Stimulated activated naive B cell treated with anti-CD40 and anti-IgM and Interleukin-4, amounts not matched to agents 10 μg/mL and 1 μg/mL and 100 μg/mL, for 72 hours (primary cell): ENCODE measurements at regions not wholly inside any gene's neighbourhood (a gene's known extent, or its start where the extent isn't known, plus 50 kb on each side); places are given as distances from the start of the nearest gene placed in this dataset.

Experiments used
- ATAC-seq, 2 donors: fragments of 150-1000 bp; cut with Tn5 transposase; replicated peaks; 2 replicates each; pipeline ENCODE4 v1.10.0; 2021; ENCODE audit warnings: moderate library complexity in 1 of 2
- DNase-seq: peaks from one replicate; pipeline ENCODE4 v3.0.0; 2021
- H3K27ac Mint-ChIP-seq: one replicate; pipeline ENCODE4 v1.8.0; 2022; ENCODE audit warnings: mild to moderate bottlenecking, mixed read lengths
- H3K27me3 Mint-ChIP-seq, 2 donors: one replicate each; pipeline ENCODE4 v1.8.0; 2022; ENCODE audit warnings: mixed read lengths in 2 of 2
- H3K36me3 Mint-ChIP-seq, 2 donors: one replicate each; pipeline ENCODE4 v1.8.0; 2022; ENCODE audit warnings: mixed read lengths in 2 of 2, mild to moderate bottlenecking in 1 of 2
- H3K4me1 Mint-ChIP-seq, 2 donors: one replicate each; pipeline ENCODE4 v1.8.0; 2022; ENCODE audit warnings: mixed read lengths in 2 of 2, mild to moderate bottlenecking in 1 of 2
- H3K4me3 Mint-ChIP-seq, 2 donors: one replicate each; pipeline ENCODE4 v1.8.0; 2022; ENCODE audit warnings: mild to moderate bottlenecking in 2 of 2, mixed read lengths in 2 of 2, moderate library complexity in 1 of 2
- H3K9me3 Mint-ChIP-seq, 2 donors: one replicate each; pipeline ENCODE4 v1.8.0; 2022; ENCODE audit warnings: mixed read lengths in 2 of 2, mild to moderate bottlenecking in 1 of 2

- H3K4me3 Mint-ChIP-seq = no peak overlapping the region
- DNase-seq (no peak), ATAC-seq (no peak)
- no peaks in the 10 kb centered on the region for H3K27me3 Mint-ChIP-seq
- no peaks in the 10 kb centered on the region for H3K36me3 Mint-ChIP-seq
- peaks cover 0 to under 1% of the 10 kb centered on the region in 2 donors for H3K9me3 Mint-ChIP-seq
- H3K27ac Mint-ChIP-seq = no peak overlapping the region
- no peaks in the 10 kb centered on the region for H3K4me1 Mint-ChIP-seq
These were observed 102.6 kb upstream of the TLE4 start for GRCh38 chr9:79469164-79469563.

GRCh38 chr9:79470954-79471353 lies 100.8 kb upstream of the TLE4 start:
- no peak overlapping the region for H3K27ac Mint-ChIP-seq
- H3K27me3 Mint-ChIP-seq = no peaks in the 10 kb centered on the region
- no peak for DNase-seq
- ATAC-seq = no peak
- H3K36me3 Mint-ChIP-seq = no peaks in the 10 kb centered on the region
- no peaks in the 10 kb centered on the region for H3K4me1 Mint-ChIP-seq
- no peak overlapping the region for H3K4me3 Mint-ChIP-seq
- peaks cover 0 to 3% of the 10 kb centered on the region in 2 donors for H3K9me3 Mint-ChIP-seq

GRCh38 chr9:79471580-79472543 lies 99.9 kb upstream of the TLE4 start:
- H3K27ac Mint-ChIP-seq = no peak overlapping the region
- no peaks in the 10 kb centered on the region for H3K4me1 Mint-ChIP-seq
- H3K36me3 Mint-ChIP-seq = no peaks in the 10 kb centered on the region
- DNase-seq (no peak), ATAC-seq (peak in 1 of 2 donors; percentile 56)
- H3K9me3 Mint-ChIP-seq = peaks cover 0 to 3% of the 10 kb centered on the region in 2 donors
- no peak overlapping the region for H3K4me3 Mint-ChIP-seq
- H3K27me3 Mint-ChIP-seq = no peaks in the 10 kb centered on the region

GRCh38 chr9:79473704-79474103 lies 98.1 kb upstream of the TLE4 start:
- Mint-ChIP-seq H3K27ac (no peak overlapping the region), H3K36me3 (no peaks in the 10 kb centered on the region), H3K4me1 (peaks cover 3 to 11% of the 10 kb centered on the region in 2 donors), H3K4me3 (no peak overlapping the region), H3K9me3 (peaks cover 0 to 3% of the 10 kb centered on the region in 2 donors), H3K27me3 (no peaks in the 10 kb centered on the region)
- ATAC-seq = peak; percentile 60
- DNase-seq = no peak

GRCh38 chr9:79477241-79477840 lies 94.4 kb upstream of the TLE4 start:
- ATAC-seq (no peak), DNase-seq (no peak)
- no peak overlapping the region for H3K27ac Mint-ChIP-seq
- no peaks in the 10 kb centered on the region for H3K27me3 Mint-ChIP-seq
- peaks cover 3 to 12% of the 10 kb centered on the region in 2 donors for H3K4me1 Mint-ChIP-seq
- H3K36me3 Mint-ChIP-seq = no peaks in the 10 kb centered on the region
- H3K9me3 Mint-ChIP-seq = peaks cover 0 to 3% of the 10 kb centered on the region in 2 donors
- H3K4me3 Mint-ChIP-seq = no peak overlapping the region

GRCh38 chr9:79477955-79478771 lies 93.6 kb upstream of the TLE4 start:
- Mint-ChIP-seq H3K4me3 (no peak overlapping the region), H3K36me3 (no peaks in the 10 kb centered on the region), H3K9me3 (peaks cover 0 to 3% of the 10 kb centered on the region in 2 donors), H3K27ac (no peak overlapping the region), H3K4me1 (peaks cover 3 to 12% of the 10 kb centered on the region in 2 donors), H3K27me3 (no peaks in the 10 kb centered on the region)
- ATAC-seq = peak; percentile 68
- DNase-seq = peak; percentile 14

GRCh38 chr9:79480639-79481038 lies 91.1 kb upstream of the TLE4 start:
- DNase-seq (no peak), ATAC-seq (no peak)
- Mint-ChIP-seq H3K4me3 (no peak overlapping the region), H3K9me3 (no peaks in the 10 kb centered on the region), H3K27ac (no peak overlapping the region), H3K4me1 (peaks cover 3 to 12% of the 10 kb centered on the region in 2 donors), H3K27me3 (no peaks in the 10 kb centered on the region), H3K36me3 (no peaks in the 10 kb centered on the region)

- ATAC-seq = no peak
- no peak for DNase-seq
- Mint-ChIP-seq H3K36me3 (no peaks in the 10 kb centered on the region), H3K4me3 (no peak overlapping the region), H3K27me3 (no peaks in the 10 kb centered on the region), H3K4me1 (peaks cover 3 to 12% of the 10 kb centered on the region in 2 donors), H3K9me3 (no peaks in the 10 kb centered on the region), H3K27ac (no peak overlapping the region)
These were observed 89.8 kb upstream of the TLE4 start for GRCh38 chr9:79481846-79482477.

GRCh38 chr9:79485258-79485657 lies 86.5 kb upstream of the TLE4 start:
- Mint-ChIP-seq H3K27me3 (no peaks in the 10 kb centered on the region), H3K36me3 (no peaks in the 10 kb centered on the region), H3K27ac (no peak overlapping the region), H3K4me3 (no peak overlapping the region), H3K4me1 (no peaks in the 10 kb centered on the region), H3K9me3 (no peaks in the 10 kb centered on the region)
- DNase-seq (no peak), ATAC-seq (no peak)

GRCh38 chr9:79489261-79490000 lies 82.3 kb upstream of the TLE4 start:
- ATAC-seq = no peak
- H3K4me1 Mint-ChIP-seq = no peaks in the 10 kb centered on the region
- H3K9me3 Mint-ChIP-seq = peaks cover 5 to 7% of the 10 kb centered on the region in 2 donors
- no peaks in the 10 kb centered on the region for H3K27me3 Mint-ChIP-seq
- peaks cover 0 to 3% of the 10 kb centered on the region in 2 donors for H3K36me3 Mint-ChIP-seq
- no peak overlapping the region for H3K4me3 Mint-ChIP-seq
- DNase-seq = no peak
- no peak overlapping the region for H3K27ac Mint-ChIP-seq

GRCh38 chr9:79490657-79491248 lies 81.0 kb upstream of the TLE4 start:
- no peak overlapping the region for H3K4me3 Mint-ChIP-seq
- H3K27me3 Mint-ChIP-seq = no peaks in the 10 kb centered on the region
- no peak for ATAC-seq

GRCh38 chr9:79492092-79493009 lies 79.4 kb upstream of the TLE4 start:
- Mint-ChIP-seq H3K9me3 (peaks cover 5 to 7% of the 10 kb centered on the region in 2 donors), H3K36me3 (peaks cover 0 to 3% of the 10 kb centered on the region in 2 donors), H3K27me3 (no peaks in the 10 kb centered on the region), H3K27ac (no peak overlapping the region), H3K4me1 (no peaks in the 10 kb centered on the region), H3K4me3 (no peak overlapping the region)
- ATAC-seq (no peak), DNase-seq (no peak)

More at GRCh38 chr9:79490657-79491248, 81.0 kb upstream of the TLE4 start:
- Mint-ChIP-seq H3K9me3 (peaks cover 5 to 7% of the 10 kb centered on the region in 2 donors), H3K36me3 (peaks cover 0 to 3% of the 10 kb centered on the region in 2 donors), H3K27ac (no peak overlapping the region), H3K4me1 (no peaks in the 10 kb centered on the region)
- DNase-seq = no peak
